ENCODE measurements at regions not wholly inside any gene's neighbourhood (a gene's known extent, or its start where the extent isn't known, plus 50 kb on each side); places are given as distances from the start of the nearest gene placed in this dataset.

DNA sequence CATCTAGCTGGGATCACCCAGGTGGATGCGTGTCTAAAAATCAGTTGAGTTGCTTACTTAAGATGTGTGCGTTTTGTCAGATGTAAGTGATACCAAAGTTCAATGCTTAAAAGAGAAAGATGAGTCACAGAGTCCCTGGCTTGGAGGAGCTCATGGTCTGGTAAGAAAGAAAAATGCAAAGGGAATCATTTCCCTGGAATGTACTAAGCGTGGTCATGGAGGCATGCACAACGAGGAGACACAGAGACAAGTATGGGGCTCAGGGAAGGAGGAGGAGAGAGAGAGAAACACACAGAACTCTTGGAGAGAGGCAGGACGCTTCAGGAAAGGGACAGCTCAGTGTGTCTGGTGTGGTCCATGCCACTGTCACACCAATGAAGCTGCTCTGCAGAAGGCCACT, 186.9 kb upstream of the GMDS start:
- Histone ChIP-seq H3K4me1 (ENCODE audit: control insufficient read depth in 1 of 2, insufficient read depth in 2 of 2, low read length in 2 of 2) (peaks cover 12 to 50% of the 10 kb centered on the region in 2 experiments), H4K20me1 (ENCODE audit: insufficient read depth) (no peaks in the 10 kb centered on the region), H3K4me2 (ENCODE audit: low read length) (peak overlapping the region; percentile 76), H3K4me3 (replicated peaks in 1 of 2; ENCODE audit: low read depth in 1 of 2, low read length in 2 of 2) (no peak overlapping the region; a peak in 1 of 4 replicates), H3K9me2 (ENCODE audit: insufficient read depth) (no peaks in the 10 kb centered on the region), H3K79me2 (ENCODE audit: insufficient read depth, low read length) (no peaks in the 10 kb centered on the region), H3K9me3 (ENCODE audit: control insufficient read depth in 1 of 2, insufficient read depth in 1 of 2, low read depth in 1 of 2, low read length in 2 of 2) (no peaks in the 10 kb centered on the region), H3K36me3 (ENCODE audit: control insufficient read depth in 1 of 2, insufficient read depth in 2 of 2, low read length in 2 of 2) (no peaks in the 10 kb centered on the region), H3K27me3 (ENCODE audit: insufficient read depth, low read length) (no peaks in the 10 kb centered on the region), H3K9ac (ENCODE audit: low read length) (no peak overlapping the region), H2AFZ (ENCODE audit: low read depth, low read length, poor library complexity, severe bottlenecking) (peak overlapping the region; percentile 14), H3K27ac (ENCODE audit: low read depth, low read length) (no peak overlapping the region)
- intact Hi-C loops (cut with micrococcal nuclease), result no loop called here
- TF ChIP-seq FOSL1 (IDR thresholded peaks at IDR 0.05; ENCODE audit: low read depth) (peak; percentile 65), SP1 (IDR thresholded peaks at IDR 0.05; ENCODE audit: low read depth) (peak; percentile 46; the same call in 1 of the 2 replicates), JUND (IDR thresholded peaks at IDR 0.05) (peak; percentile 53; the same call in 1 of the 2 replicates), MAX (IDR thresholded peaks at IDR 0.05) (peak; percentile 68), SRF (IDR thresholded peaks at IDR 0.05; ENCODE audit: low read depth) (no peak), EZH2phosphoT487 (IDR thresholded peaks at IDR 0.05; ENCODE audit: borderline replicate concordance) (no peak)
- ChIA-PET CTCF (interaction anchor here (0.7 kb wide), 1 partner anchor 17 kb away, joined by 3 read pairs; no protein-coding TSS in a partner anchor), POLR2A (no interaction called here), RAD21 (ENCODE audit: low non-redundant PET in 1 of 2, low total read pairs in 2 of 2, uncharacterized antibody in 2 of 2, unreplicated experiment in 2 of 2) (no interaction called here)
- ATAC-seq (peak; percentile 57), DNase-seq (ENCODE audit: low read depth, low spot score) (peak; percentile 26)
- no TSS peak for BruUV-seq (replicated peaks)

DNA sequence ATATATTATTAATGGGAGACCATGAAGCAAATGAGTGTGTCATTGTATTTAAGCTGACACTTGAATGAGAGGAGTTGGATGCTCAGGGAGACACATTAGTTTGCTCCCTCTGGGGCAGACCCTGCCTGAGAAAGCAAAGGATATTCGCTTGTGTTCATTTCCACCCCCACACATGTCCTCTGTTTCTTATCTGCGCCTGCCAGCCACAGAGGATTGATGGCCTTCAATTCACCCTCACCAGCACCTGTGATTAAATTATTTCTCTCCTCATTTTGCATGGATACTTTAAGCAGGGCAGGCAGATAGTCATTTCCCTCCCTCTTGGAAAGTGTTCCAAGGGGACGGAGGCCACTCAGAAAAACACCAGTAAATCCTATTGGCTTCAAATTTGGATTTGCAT, 185.2 kb upstream of the GMDS start:
- no peak overlapping the region for H3K27ac ChIP-seq (ENCODE audit: low read depth, low read length)
- H4K20me1 ChIP-seq (ENCODE audit: insufficient read depth), result no peaks in the 10 kb centered on the region
- POLR2A ChIA-PET, result no interaction called here
- H2AFZ ChIP-seq (ENCODE audit: low read depth, low read length, poor library complexity, severe bottlenecking), result no peak overlapping the region
- RAD21 ChIA-PET (ENCODE audit: low non-redundant PET in 1 of 2, low total read pairs in 2 of 2, uncharacterized antibody in 2 of 2, unreplicated experiment in 2 of 2), result no interaction called here
- H3K79me2 ChIP-seq (ENCODE audit: insufficient read depth, low read length), result no peaks in the 10 kb centered on the region
- intact Hi-C loops (cut with micrococcal nuclease), result no loop called here
- no peak overlapping the region for H3K9ac ChIP-seq (ENCODE audit: low read length)
- no peaks in the 10 kb centered on the region for H3K36me3 ChIP-seq (ENCODE audit: control insufficient read depth in 1 of 2, insufficient read depth in 2 of 2, low read length in 2 of 2)
- H3K4me3 ChIP-seq (replicated peaks in 1 of 2; ENCODE audit: low read depth in 1 of 2, low read length in 2 of 2), result no peak overlapping the region
- no peak overlapping the region for H3K4me2 ChIP-seq (ENCODE audit: low read length)
- peaks cover 12 to 50% of the 10 kb centered on the region in 2 experiments for H3K4me1 ChIP-seq (ENCODE audit: control insufficient read depth in 1 of 2, insufficient read depth in 2 of 2, low read length in 2 of 2)
- no peaks in the 10 kb centered on the region for H3K9me3 ChIP-seq (ENCODE audit: control insufficient read depth in 1 of 2, insufficient read depth in 1 of 2, low read depth in 1 of 2, low read length in 2 of 2)
- BruUV-seq (replicated peaks), result no TSS peak
- DNase-seq (ENCODE audit: low read depth, low spot score), result no peak
- H3K9me2 ChIP-seq (ENCODE audit: insufficient read depth), result no peaks in the 10 kb centered on the region
- CTCF ChIA-PET, result no interaction called here
- H3K27me3 ChIP-seq (ENCODE audit: insufficient read depth, low read length), result no peaks in the 10 kb centered on the region
- ATAC-seq, result no peak
- TF ChIP-seq CBX3 (IDR thresholded peaks at IDR 0.05; ENCODE audit: low read depth), result no peak
- TF ChIP-seq ZBTB33 (IDR thresholded peaks at IDR 0.05; ENCODE audit: extremely low read depth, insufficient replicate concordance, low read length), result no peak
- no peak for TF ChIP-seq FOSL1 (IDR thresholded peaks at IDR 0.05; ENCODE audit: low read depth)
- no peak for TF ChIP-seq YY1 (IDR thresholded peaks at IDR 0.05; ENCODE audit: extremely low read depth, insufficient replicate concordance, low read depth, low read length)
- TF ChIP-seq RAD21 (IDR thresholded peaks at IDR 0.05; ENCODE audit: low read depth), result no peak
- no peak for TF ChIP-seq SIN3A (IDR thresholded peaks at IDR 0.05; ENCODE audit: low read depth)
- TF ChIP-seq EZH2phosphoT487 (IDR thresholded peaks at IDR 0.05; ENCODE audit: borderline replicate concordance), result no peak
- no peak for TF ChIP-seq POLR2AphosphoS5 (IDR thresholded peaks at IDR 0.05; ENCODE audit: low read depth, low read length)
- TF ChIP-seq MAX (IDR thresholded peaks at IDR 0.05), result no peak
- TF ChIP-seq EZH2 (IDR thresholded peaks at IDR 0.05), result no peak
- no peak for TF ChIP-seq REST (IDR thresholded peaks at IDR 0.05; ENCODE audit: low read depth)
- no peak for TF ChIP-seq JUND (IDR thresholded peaks at IDR 0.05)
- TF ChIP-seq SP1 (IDR thresholded peaks at IDR 0.05; ENCODE audit: low read depth), result no peak
- no peak for TF ChIP-seq SRF (IDR thresholded peaks at IDR 0.05; ENCODE audit: low read depth)
- no peak for TF ChIP-seq POLR2A (IDR thresholded peaks at IDR 0.05; ENCODE audit: borderline replicate concordance, extremely low read depth, insufficient read depth, insufficient read length)

All from HCT116 (cell line).